HG02884 (cell line): ENCODE measurements at regions not wholly inside any gene's neighbourhood (a gene's known extent, or its start where the extent isn't known, plus 50 kb on each side); places are given as distances from the start of the nearest gene placed in this dataset.
"Not testable (repeated sequence)": the region's sequence is repeated elsewhere in the genome, so short reads cannot be mapped to it uniquely, and the experiment has no call there.

Source experiments
- ATAC-seq: cut with Tn5 transposase; IDR thresholded peaks from one replicate; pipeline ENCODE4 v1.9.1; 2021; ENCODE audit warnings: mild to moderate bottlenecking, moderate library complexity; ENCODE audit not compliant: unreplicated experiment

DNA sequence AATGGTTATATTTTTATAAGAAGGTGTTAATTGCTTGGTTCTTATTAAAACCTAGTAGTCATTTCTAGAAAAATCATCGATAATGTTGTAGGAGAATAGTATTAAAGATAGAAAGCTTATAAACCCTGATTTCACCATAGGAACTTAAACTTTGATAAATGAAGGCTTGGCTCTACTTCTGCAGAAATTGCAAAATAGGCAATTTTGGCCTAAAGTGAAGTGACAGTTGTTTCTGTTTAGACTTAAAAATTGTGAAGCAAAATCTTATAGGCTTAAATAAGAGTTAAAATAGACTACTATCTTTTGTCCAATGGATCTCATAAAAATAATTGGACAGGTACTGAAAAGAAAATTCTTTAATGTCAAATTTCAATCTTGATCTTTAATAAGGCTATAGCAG is 321.6 kb upstream of the FZD8 start:
- ATAC-seq, result no peak

- ATAC-seq, result no peak
These were observed 319.4 kb upstream of the FZD8 start for GRCh38 chr10:35961501-35961900.

GRCh38 chr10:35959252-35959651 is 317.2 kb upstream of the FZD8 start:
- ATAC-seq, result no peak

DNA sequence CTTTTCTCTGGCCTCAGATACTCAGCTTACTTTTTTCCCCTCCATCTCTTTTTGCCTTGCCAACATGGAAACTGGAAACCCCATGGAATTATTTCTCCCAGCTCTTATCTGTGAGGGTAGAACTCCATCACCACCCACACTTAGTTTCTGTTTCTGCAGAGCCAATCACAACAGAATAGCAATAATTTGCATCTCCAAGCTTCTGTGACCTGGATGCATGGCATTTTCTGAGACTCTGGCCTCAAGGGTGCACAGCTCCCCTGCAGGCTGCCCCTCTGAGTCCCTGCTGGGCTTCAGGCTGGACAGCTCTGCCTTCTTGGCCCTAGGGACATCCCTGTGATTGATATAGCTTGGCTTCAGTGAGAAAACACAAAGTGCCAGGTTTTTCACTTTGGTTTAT is 316.5 kb upstream of the FZD8 start:
- not testable (repeated sequence) for ATAC-seq

- no peak for ATAC-seq
These were observed 308.6 kb upstream of the FZD8 start for GRCh38 chr10:35950701-35951100.

GRCh38 chr10:35950226-35950625 is 308.1 kb upstream of the FZD8 start:
- no peak for ATAC-seq

- ATAC-seq, result no peak
These were observed 307.7 kb upstream of the FZD8 start for GRCh38 chr10:35949811-35950211.

DNA sequence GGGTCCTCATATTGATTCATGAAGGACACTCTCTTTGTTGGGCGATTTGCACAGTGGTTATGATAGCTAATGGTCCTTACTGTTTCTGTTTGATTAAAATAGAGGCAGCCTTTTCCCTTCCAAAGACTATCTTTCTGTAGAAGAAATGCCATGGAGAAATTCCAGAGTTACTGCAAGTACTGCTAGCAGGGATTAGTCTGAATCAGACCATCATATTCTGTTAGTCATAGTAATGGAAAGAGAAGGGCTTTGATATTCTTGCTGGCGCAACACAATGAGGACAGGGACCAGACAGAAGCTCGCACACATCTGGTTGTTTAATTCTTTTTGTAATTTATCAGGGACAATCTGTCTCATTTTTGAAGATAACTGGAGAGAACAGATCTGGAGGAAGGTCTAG is 304.5 kb upstream of the FZD8 start:
- ATAC-seq, result no peak

- ATAC-seq, result no peak
These were observed 300.0 kb upstream of the FZD8 start for GRCh38 chr10:35942057-35942456.

GRCh38 chr10:35940141-35941041 is 298.3 kb upstream of the FZD8 start:
- ATAC-seq, result no peak

GRCh38 chr10:35938160-35938559 is 296.1 kb upstream of the FZD8 start:
- no peak for ATAC-seq

- no peak for ATAC-seq
These were observed 295.4 kb upstream of the FZD8 start for GRCh38 chr10:35937546-35937945.

DNA sequence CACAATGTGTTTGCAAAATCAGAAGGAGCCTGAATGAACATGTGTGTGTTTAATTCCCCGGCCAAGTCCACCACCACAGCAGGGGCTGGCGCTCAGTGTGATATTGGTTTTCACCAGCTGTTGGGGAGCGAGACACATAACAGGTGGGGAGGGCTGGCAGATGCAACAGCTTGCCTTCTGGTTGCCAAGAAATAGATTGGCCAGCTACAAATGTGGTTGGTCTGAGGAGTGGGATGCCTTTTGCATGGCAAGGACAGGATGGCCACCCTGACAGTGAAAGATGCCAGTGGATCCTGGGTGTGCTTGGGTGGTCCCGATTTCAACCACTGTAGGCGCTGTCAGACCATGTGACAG is 292.5 kb upstream of the FZD8 start:
- no peak for ATAC-seq

DNA sequence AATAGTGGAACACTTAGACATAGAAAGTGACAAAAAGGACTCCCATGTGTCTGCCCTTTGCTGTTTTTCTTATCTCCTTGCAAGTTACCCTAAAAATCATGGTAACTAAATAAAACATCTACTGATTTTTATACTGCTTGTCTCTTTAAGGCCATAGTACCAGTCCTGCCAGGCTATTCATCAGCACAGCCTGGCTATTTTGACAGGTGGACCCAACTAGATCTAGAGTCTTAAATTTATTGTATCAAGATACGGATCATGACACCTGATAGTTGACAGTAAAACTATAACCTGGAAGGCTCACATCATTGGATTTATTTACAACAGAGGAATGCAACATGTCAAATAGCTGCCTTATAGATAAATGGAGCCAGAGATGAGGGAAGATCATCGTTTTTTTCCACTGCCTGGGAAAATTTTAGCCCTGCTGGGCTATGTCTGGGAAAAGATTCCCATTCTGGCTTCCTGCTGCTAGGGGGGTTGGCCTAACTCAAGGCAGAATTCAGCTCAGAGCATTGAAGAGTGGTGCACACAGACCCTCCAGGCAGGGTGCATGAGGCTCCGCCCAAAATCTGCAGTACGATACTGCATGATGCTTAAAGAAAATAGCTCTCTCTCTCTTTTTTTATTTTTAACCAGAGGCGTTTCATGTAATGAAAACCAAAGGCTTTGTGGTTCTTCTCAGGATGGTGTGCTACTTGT is 292.0 kb upstream of the FZD8 start:
- ATAC-seq, result no peak

DNA sequence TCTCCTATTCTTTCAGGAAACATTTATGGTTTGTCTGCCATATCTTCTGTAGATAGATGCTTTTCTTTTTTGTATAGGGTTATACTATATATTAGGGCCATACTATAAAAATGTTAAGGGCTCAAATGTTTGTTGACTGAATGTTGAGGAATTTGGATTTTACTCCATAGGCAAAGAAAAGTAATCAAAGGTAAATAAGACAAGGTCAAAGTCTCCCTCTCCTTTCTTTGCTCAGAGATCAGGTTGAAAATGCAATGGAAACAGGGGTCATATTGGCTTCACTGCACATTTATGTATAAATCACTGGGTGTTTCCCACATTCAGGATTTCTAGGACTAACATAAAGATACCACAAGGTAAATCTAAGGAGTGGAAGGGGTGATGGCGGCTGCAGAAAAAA is 291.4 kb upstream of the FZD8 start:
- ATAC-seq, result no peak

GRCh38 chr10:35929962-35930361 is 287.9 kb upstream of the FZD8 start:
- ATAC-seq, result not testable (repeated sequence)

DNA sequence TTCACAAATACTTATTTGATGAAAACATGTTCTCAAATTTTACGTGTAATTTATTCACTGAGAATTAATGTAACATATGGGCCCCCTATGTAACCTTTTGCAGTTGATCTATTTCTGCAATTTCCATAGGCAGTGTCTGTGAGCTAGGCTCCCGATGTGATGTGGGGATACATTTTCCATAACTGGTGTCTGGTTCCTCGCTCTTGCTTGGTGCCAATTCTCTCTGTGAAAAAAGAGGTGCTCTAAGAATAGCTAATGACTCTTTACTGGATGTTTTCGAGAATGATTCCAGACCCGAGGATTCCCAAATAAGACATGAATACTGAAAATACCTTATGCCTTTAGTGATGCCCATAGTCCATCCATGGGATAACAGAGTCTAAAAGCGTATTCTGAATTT is 286.7 kb upstream of the FZD8 start:
- ATAC-seq, result no peak

GRCh38 chr10:35927990-35928488 is 285.9 kb upstream of the FZD8 start:
- ATAC-seq, result no peak

DNA sequence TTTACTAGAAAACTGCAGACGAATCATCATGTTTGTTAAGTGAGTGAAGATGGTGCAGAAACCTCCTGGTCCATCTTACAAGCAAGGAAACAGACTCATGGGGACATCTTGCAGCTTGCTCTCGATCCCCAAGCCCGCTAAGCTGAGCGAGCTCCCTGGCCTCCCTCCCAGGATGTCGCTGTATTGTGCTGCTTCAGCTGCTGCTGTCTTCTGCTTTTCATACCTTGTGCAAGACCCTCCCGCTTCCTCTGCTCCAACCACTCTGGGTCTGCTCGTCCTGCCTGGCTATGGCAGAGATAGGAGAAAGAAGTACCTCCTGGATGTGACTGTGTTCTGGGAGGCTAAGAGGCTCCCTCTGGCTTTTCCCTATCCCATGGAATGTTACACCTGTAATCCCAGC is 285.2 kb upstream of the FZD8 start:
- no peak for ATAC-seq

DNA sequence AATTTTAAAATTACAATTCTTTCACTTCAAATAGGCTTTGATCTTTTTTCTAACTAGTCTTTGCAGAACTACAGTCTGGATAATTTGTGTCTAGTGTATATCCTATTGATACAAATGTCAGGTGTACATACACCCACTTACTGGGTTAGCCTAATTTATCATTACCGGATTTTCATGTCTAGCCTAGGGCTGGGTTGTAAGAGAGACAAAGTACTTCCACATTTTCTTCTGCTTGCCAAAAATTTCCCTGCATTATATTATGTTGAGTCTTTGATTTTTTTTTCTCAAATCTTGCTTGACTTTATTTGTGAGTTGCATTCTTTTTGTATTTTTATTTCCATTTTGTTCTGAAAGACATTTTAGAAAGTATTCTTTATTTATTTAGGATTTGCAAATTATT is 284.8 kb upstream of the FZD8 start:
- ATAC-seq, result no peak

GRCh38 chr10:35925493-35925892 is 283.4 kb upstream of the FZD8 start:
- ATAC-seq, result no peak

DNA sequence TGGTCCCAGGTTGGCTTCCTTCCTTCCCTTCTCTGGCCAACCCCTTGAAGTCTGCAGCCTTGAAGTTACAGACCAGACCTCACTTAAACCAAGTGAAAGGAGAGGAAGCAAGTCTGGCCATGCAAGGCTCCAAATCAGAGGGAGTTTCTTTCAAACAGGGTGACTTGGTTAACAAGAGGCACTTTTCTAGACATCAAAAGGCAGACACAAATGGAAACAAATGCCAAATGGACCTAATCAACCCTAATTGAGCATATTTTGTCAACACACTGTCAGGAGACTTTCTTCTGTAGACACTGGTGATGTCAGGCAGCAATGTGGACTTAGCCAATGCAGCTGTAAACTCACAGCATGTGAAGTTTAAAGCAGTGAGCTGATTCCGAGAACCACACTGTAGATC is 282.7 kb upstream of the FZD8 start:
- no peak for ATAC-seq
